ENCODE measurements at regions not wholly inside any gene's neighbourhood (a gene's known extent, or its start where the extent isn't known, plus 50 kb on each side); places are given as distances from the start of the nearest gene placed in this dataset.

GRCh38 chr13:50384724-50385123 is 369.5 kb downstream of the KCNRG start:
- H2AFZ ChIP-seq (ENCODE audit: low read depth, low read length), result no peak overlapping the region
- no peak overlapping the region for H3K4me3 ChIP-seq (ENCODE audit: low read depth in 1 of 2, low read length in 2 of 2)
- peaks cover 24% of the 10 kb centered on the region for H3K9me3 ChIP-seq (ENCODE audit: insufficient read depth, low read length, severe bottlenecking)
- H3K79me2 ChIP-seq (ENCODE audit: insufficient read depth, low read length), result no peaks in the 10 kb centered on the region
- H4K20me1 ChIP-seq (ENCODE audit: insufficient read depth, low read length), result no peaks in the 10 kb centered on the region
- H3K36me3 ChIP-seq (ENCODE audit: insufficient read depth, low read length), result no peaks in the 10 kb centered on the region
- H3K27me3 ChIP-seq (ENCODE audit: insufficient read depth, low read length, poor library complexity), result no peaks in the 10 kb centered on the region
- no peak overlapping the region for H3K9ac ChIP-seq (ENCODE audit: low read depth, low read length)
- no peak overlapping the region for H3K4me2 ChIP-seq (ENCODE audit: insufficient read depth, low read length)
- DNase-seq, result peak; percentile 62
- H3K4me1 ChIP-seq (ENCODE audit: insufficient read depth, low read length), result peaks cover 25% of the 10 kb centered on the region
- ATAC-seq (ENCODE audit: insufficient read depth, low read depth), result peak; percentile 92
- TF ChIP-seq EZH2 (IDR thresholded peaks at IDR 0.05; ENCODE audit: borderline replicate concordance, low read depth, low read length, severe bottlenecking) (no peak), CTCF (IDR thresholded peaks at IDR 0.05; ENCODE audit: borderline replicate concordance, extremely low read depth, low read length, poor library complexity, severe bottlenecking) (no peak)
- no peak overlapping the region for H3K27ac ChIP-seq (ENCODE audit: low read length)

DNA sequence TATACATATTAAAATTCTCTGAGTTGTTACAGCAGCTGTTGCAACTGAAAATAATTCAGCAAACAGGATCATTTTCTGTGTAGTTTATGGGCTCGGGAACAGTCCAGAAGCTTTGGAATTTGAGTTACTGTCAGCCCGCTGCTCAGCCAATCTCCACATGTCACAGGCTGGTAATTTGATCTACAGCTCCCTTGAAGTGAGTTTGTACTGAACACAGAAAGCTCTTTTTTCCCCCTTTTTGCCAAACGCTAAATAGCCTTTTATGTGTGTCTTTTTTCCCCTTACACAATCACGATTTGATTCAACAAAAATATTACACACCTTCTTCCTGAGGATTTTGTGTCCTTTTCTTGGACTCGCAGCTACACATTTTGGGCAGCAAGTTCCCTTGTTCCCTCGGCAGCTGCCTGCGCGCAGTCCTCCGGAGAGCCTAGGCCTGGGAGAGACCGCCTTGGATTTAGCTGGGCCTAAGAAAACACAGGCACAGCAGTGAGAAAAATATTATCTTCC is 371.4 kb downstream of the KCNRG start:
- Histone ChIP-seq H3K4me1 (ENCODE audit: insufficient read depth, low read length) (peaks cover 25% of the 10 kb centered on the region), H3K9ac (ENCODE audit: low read depth, low read length) (no peak overlapping the region), H2AFZ (ENCODE audit: low read depth, low read length) (no peak overlapping the region), H3K4me3 (ENCODE audit: low read depth in 1 of 2, low read length in 2 of 2) (no peak overlapping the region), H3K4me2 (ENCODE audit: insufficient read depth, low read length) (no peak overlapping the region), H4K20me1 (ENCODE audit: insufficient read depth, low read length) (no peaks in the 10 kb centered on the region), H3K79me2 (ENCODE audit: insufficient read depth, low read length) (no peaks in the 10 kb centered on the region), H3K27me3 (ENCODE audit: insufficient read depth, low read length, poor library complexity) (no peaks in the 10 kb centered on the region), H3K27ac (ENCODE audit: low read length) (no peak overlapping the region), H3K9me3 (ENCODE audit: insufficient read depth, low read length, severe bottlenecking) (peaks cover 10% of the 10 kb centered on the region), H3K36me3 (ENCODE audit: insufficient read depth, low read length) (no peaks in the 10 kb centered on the region)
- no peak for ATAC-seq (ENCODE audit: insufficient read depth, low read depth)
- TF ChIP-seq EZH2 (IDR thresholded peaks at IDR 0.05; ENCODE audit: borderline replicate concordance, low read depth, low read length, severe bottlenecking) (no peak), CTCF (IDR thresholded peaks at IDR 0.05; ENCODE audit: borderline replicate concordance, extremely low read depth, low read length, poor library complexity, severe bottlenecking) (no peak)
- no peak for DNase-seq

DNA sequence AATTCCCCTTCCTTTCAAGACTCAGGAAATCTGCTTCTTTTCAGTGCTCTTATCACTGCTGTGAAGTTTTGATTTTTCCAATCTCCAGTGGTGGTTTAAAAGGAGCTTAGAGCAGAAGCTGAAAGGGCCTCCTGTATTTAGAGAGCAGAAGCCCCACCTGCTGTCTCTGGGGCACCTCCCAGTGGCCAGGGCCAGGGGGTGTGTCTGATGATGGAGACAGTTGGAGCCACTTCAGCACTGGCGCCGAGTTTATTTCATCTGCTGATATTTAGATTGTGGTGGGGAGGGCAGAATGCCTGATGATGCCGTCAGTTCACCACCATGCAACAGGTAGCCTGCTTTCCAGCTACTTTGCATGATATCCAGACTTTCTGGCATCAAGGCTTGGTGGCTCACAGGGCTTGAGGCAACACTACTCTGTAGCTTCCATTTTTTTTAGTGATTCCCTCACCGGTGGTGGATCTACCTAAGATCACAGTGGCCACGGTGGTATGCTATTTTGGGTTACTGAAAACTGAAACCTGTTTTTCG is 371.9 kb downstream of the KCNRG start:
- Histone ChIP-seq H3K4me3 (ENCODE audit: low read depth in 1 of 2, low read length in 2 of 2) (no peak overlapping the region), H3K9me3 (ENCODE audit: insufficient read depth, low read length, severe bottlenecking) (peaks cover 6% of the 10 kb centered on the region), H3K27me3 (ENCODE audit: insufficient read depth, low read length, poor library complexity) (no peaks in the 10 kb centered on the region), H3K4me2 (ENCODE audit: insufficient read depth, low read length) (no peak overlapping the region), H3K9ac (ENCODE audit: low read depth, low read length) (no peak overlapping the region), H3K36me3 (ENCODE audit: insufficient read depth, low read length) (no peaks in the 10 kb centered on the region), H2AFZ (ENCODE audit: low read depth, low read length) (no peak overlapping the region), H4K20me1 (ENCODE audit: insufficient read depth, low read length) (no peaks in the 10 kb centered on the region), H3K27ac (ENCODE audit: low read length) (no peak overlapping the region), H3K79me2 (ENCODE audit: insufficient read depth, low read length) (no peaks in the 10 kb centered on the region), H3K4me1 (ENCODE audit: insufficient read depth, low read length) (peaks cover 25% of the 10 kb centered on the region)
- TF ChIP-seq EZH2 (IDR thresholded peaks at IDR 0.05; ENCODE audit: borderline replicate concordance, low read depth, low read length, severe bottlenecking) (no peak), CTCF (IDR thresholded peaks at IDR 0.05; ENCODE audit: borderline replicate concordance, extremely low read depth, low read length, poor library complexity, severe bottlenecking) (peak; percentile 54)
- DNase-seq (peak; percentile 52), ATAC-seq (ENCODE audit: insufficient read depth, low read depth) (peak; percentile 66)
